ENCODE measurements at regions not wholly inside any gene's neighbourhood (a gene's known extent, or its start where the extent isn't known, plus 50 kb on each side); places are given as distances from the start of the nearest gene placed in this dataset.

DNA sequence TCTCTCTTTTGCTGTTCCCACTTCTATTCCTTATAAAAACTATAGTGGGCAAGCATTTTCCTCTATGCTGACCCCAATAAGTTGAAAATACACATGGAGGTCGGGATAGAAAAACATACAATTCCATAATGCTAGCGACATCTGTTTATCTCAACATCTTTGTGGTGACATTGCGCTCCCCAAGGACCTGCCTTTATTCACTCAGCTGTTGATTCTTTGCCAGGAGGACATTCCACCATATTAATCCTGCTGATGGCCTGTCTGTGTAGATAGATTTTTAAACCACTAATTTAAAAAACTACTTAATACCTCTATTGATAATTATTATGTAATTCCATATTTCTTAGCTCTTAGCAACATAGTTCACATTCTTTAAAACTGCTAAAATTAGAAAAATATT lies 555.3 kb upstream of the MAP3K7 start:
- Histone ChIP-seq H3K4me3 (ENCODE audit: low read length) (no peak overlapping the region), H3K4me1 (ENCODE audit: control insufficient read depth, insufficient read depth, low read length) (no peaks in the 10 kb centered on the region), H3K9me3 (ENCODE audit: control insufficient read depth, low read length) (no peaks in the 10 kb centered on the region), H3K27me3 (ENCODE audit: control insufficient read depth, insufficient read depth) (no peaks in the 10 kb centered on the region), H3K27ac (ENCODE audit: low read length) (no peak overlapping the region)
- WGBS, result 77% methylated on average over 3 of the region's 3 CpGs
- intact Hi-C loops (cut with DNase I), result no loop called here
- ATAC-seq (no peak), DNase-seq (no peak)

DNA sequence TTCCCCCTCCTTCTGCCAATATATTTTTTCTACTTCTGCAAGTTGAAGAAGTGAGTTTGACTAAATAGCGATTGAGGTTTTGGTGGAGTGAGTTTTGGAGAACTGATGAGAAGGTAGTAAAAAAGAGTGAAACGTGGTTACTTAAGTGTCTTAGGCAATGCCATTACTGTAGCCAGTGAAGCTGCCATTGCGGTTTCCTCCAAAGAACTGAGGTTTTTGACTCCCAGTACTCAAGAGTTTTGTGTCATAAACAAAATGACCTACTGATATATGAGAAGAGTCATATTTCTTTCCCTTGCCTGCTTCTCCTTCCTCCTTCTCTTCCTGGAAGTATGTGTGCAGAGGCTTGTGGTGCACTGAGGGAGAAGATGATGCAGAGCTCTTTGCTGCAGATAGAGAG lies 554.5 kb upstream of the MAP3K7 start:
- WGBS, result 88% methylated on average over 3 of the region's 3 CpGs
- intact Hi-C loops (cut with DNase I), result no loop called here
- Histone ChIP-seq H3K4me1 (ENCODE audit: control insufficient read depth, insufficient read depth, low read length) (no peaks in the 10 kb centered on the region), H3K27ac (ENCODE audit: low read length) (no peak overlapping the region), H3K9me3 (ENCODE audit: control insufficient read depth, low read length) (no peaks in the 10 kb centered on the region), H3K27me3 (ENCODE audit: control insufficient read depth, insufficient read depth) (no peaks in the 10 kb centered on the region), H3K4me3 (ENCODE audit: low read length) (no peak overlapping the region)
- ATAC-seq (no peak), DNase-seq (no peak)

DNA sequence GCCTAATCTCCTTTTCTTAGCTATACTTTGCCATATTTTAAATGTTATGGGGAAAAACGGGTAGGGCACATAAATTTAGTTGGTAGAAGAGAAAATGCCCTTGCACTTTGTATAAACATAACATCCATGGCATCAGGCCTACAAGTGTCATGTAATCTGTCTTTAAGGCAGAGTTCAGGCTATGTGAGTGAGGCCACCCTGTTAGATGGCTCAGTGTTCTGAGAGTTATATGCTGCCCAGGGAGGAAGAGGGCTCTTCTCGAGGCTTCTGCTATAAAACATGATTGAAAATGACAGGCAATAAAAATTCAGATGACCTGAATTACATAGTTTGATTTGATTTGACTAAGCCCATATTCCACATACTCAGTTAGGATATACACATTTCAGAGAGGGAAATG lies 553.6 kb upstream of the MAP3K7 start:
- no peak for ATAC-seq
- WGBS, result 54% methylated on average over 2 of the region's 2 CpGs

DNA sequence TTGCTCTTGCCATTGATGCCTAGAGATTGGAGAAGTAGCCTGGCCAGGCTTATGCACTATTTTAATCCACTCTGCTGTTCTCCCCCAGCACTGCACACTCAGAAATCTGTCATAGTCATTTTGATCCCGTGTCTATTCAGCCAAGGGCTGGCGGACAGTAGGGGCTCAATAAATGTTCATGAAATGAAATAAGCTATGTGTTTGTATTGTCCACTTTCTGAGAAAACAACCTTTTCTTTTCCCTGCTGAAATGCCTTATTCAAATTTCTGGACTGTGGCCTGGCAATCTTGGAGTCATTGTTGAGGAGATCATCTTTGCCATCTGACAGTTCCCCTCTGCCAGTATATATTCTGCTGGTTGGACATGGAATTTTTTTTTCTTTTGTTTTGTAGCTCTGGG lies 550.4 kb upstream of the MAP3K7 start:
- H3K4me3 ChIP-seq (ENCODE audit: low read length), result no peak overlapping the region
- H3K9me3 ChIP-seq (ENCODE audit: control insufficient read depth, low read length), result no peaks in the 10 kb centered on the region
- no peak for DNase-seq
- H3K27ac ChIP-seq (ENCODE audit: low read length), result no peak overlapping the region
- no peaks in the 10 kb centered on the region for H3K27me3 ChIP-seq (ENCODE audit: control insufficient read depth, insufficient read depth)
- intact Hi-C loops (cut with DNase I), result no loop called here
- H3K4me1 ChIP-seq (ENCODE audit: control insufficient read depth, insufficient read depth, low read length), result no peaks in the 10 kb centered on the region
- ATAC-seq, result no peak
- 95% methylated on average over 2 of the region's 2 CpGs for WGBS

More for the DNA sequence above, 553.6 kb upstream of the MAP3K7 start:
- Histone ChIP-seq H3K27me3 (ENCODE audit: control insufficient read depth, insufficient read depth) (no peaks in the 10 kb centered on the region), H3K27ac (ENCODE audit: low read length) (no peak overlapping the region), H3K4me3 (ENCODE audit: low read length) (no peak overlapping the region), H3K9me3 (ENCODE audit: control insufficient read depth, low read length) (no peaks in the 10 kb centered on the region), H3K4me1 (ENCODE audit: control insufficient read depth, insufficient read depth, low read length) (no peaks in the 10 kb centered on the region)
- DNase-seq, result no peak
- intact Hi-C loops (cut with DNase I), result no loop called here

DNA sequence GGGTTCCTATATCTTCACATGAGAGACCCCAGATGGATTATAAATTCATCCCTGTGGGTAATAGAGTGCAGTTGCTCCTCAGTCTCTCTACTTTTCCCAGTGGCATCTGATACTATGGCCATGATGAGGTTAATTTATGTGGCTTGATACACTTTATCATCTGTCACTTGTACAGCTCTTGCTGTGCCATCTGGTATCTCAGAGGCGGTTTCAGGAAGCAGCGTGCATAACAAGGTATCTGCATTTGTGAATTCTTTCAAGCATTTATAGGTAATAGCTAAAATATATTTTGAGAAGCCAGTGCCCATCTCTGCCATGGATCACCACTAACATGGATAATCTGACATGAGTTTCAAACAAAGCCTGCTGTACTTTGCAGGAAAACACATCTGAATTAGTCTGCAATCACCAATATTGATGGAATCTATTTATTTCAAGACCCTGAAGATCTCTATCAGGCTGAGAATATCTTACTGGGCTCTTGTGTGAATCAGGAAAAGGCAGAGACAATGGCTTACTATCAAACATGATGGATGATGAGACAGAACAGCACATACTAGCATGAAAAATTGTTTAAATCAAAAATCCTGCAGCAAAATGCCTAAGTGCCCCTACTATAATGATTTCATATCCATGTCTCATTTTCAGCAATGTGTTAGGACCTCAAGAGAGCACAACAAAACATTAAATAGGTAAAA lies 548.7 kb upstream of the MAP3K7 start:
- WGBS, result 71% methylated on average over 2 of the region's 2 CpGs
- no peak overlapping the region for H3K4me3 ChIP-seq (ENCODE audit: low read length)
- no peaks in the 10 kb centered on the region for H3K9me3 ChIP-seq (ENCODE audit: control insufficient read depth, low read length)
- intact Hi-C loops (cut with DNase I), result no loop called here
- H3K27me3 ChIP-seq (ENCODE audit: control insufficient read depth, insufficient read depth), result no peaks in the 10 kb centered on the region
- ATAC-seq, result no peak
- no peak overlapping the region for H3K27ac ChIP-seq (ENCODE audit: low read length)
- H3K4me1 ChIP-seq (ENCODE audit: control insufficient read depth, insufficient read depth, low read length), result no peaks in the 10 kb centered on the region
- DNase-seq, result no peak

DNA sequence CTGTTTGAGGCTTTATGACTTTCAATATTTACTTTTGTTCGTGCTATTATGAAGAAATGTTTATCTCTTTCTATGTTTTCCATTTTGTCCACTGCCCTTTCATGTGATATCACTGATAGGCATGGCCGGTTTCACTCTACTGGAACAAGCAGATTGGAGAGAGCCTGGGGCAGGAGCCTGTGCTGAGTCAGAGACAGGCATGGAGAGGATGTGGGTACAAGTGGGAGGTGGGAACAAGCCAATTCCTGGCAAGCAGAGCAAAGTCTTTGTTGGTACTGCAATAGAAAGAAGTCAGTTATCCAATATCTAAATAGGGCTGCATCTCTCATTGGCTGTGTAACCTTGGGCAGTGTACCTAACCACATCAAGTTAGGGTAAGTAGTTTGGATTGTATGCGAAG lies 545.6 kb upstream of the MAP3K7 start:
- Histone ChIP-seq H3K27me3 (ENCODE audit: control insufficient read depth, insufficient read depth) (no peaks in the 10 kb centered on the region), H3K4me1 (ENCODE audit: control insufficient read depth, insufficient read depth, low read length) (no peaks in the 10 kb centered on the region), H3K9me3 (ENCODE audit: control insufficient read depth, low read length) (no peaks in the 10 kb centered on the region), H3K27ac (ENCODE audit: low read length) (no peak overlapping the region), H3K4me3 (ENCODE audit: low read length) (no peak overlapping the region)
- WGBS, result 81% methylated on average over 3 of the region's 3 CpGs
- intact Hi-C loops (cut with DNase I), result no loop called here
- DNase-seq (no peak), ATAC-seq (no peak)

DNA sequence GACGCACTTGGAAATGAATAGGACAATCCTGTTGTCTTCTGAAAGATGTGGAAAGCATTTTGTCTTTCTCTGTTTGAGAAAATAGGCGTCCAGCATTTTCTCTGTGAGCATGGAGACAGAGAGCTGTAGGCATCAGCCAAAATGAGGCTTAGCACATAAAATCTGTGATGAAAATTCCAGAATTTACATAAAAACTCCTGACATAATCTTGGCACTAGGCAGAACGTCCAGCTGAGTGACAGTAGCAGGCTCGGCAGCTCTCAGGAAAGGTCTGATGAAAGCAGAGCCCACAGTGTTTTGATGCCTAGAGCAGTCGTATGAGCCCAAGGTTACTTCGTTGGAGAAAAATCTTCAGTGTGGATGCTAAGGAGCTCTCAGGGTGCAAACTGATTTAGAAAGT lies 543.3 kb upstream of the MAP3K7 start:
- DNase-seq (no peak), ATAC-seq (no peak)
- Histone ChIP-seq H3K9me3 (ENCODE audit: control insufficient read depth, low read length) (no peaks in the 10 kb centered on the region), H3K4me1 (ENCODE audit: control insufficient read depth, insufficient read depth, low read length) (no peaks in the 10 kb centered on the region), H3K27me3 (ENCODE audit: control insufficient read depth, insufficient read depth) (no peaks in the 10 kb centered on the region), H3K4me3 (ENCODE audit: low read length) (no peak overlapping the region), H3K27ac (ENCODE audit: low read length) (no peak overlapping the region)
- WGBS, result 55% methylated on average over 6 of the region's 6 CpGs
- intact Hi-C loops (cut with DNase I), result no loop called here

DNA sequence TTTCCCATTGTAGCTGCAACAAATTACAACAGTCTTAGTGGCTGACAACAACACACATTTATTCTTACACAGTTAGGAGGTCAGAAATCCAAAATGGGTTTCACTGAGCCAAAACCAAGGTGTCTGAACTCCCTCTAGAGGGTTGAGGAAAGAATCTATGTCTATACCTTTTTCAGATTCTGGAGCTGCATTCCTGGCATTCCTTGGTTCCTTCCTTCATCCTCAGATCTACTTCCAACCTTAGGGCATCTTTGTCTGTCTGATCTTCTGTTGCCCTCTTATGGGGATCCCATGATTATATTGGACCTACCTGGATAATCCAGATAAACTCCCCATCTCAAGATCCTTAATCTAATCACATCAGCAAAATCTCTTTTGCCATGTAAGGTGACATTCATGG lies 540.9 kb upstream of the MAP3K7 start:
- ATAC-seq (no peak), DNase-seq (no peak)
- H3K9me3 ChIP-seq (ENCODE audit: control insufficient read depth, low read length), result no peaks in the 10 kb centered on the region
- no peaks in the 10 kb centered on the region for H3K27me3 ChIP-seq (ENCODE audit: control insufficient read depth, insufficient read depth)
- H3K27ac ChIP-seq (ENCODE audit: low read length), result no peak overlapping the region
- no peaks in the 10 kb centered on the region for H3K4me1 ChIP-seq (ENCODE audit: control insufficient read depth, insufficient read depth, low read length)
- no peak overlapping the region for H3K4me3 ChIP-seq (ENCODE audit: low read length)
- intact Hi-C loops (cut with DNase I), result no loop called here

DNA sequence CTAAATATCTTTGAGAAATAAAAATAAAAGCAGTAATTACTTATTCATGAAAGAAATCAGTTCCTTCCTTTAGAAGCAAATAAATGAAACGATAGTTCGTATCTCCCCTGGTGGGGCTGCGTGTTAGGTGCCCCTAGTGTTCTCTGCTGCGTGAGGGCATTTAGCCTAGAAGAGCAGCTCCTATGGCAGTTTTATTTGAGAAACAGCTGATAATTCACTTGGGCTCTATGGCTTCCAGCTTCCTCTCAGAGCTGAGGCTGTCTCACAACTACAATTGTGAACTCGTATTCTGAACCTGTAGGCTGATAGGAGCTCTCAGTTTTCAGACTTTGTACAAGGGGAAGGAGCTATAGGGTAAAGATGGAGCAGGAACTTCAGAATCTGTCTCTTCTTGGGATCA lies 540.0 kb upstream of the MAP3K7 start:
- no peak overlapping the region for H3K27ac ChIP-seq (ENCODE audit: low read length)
- 91% methylated on average over 5 of the region's 5 CpGs for WGBS
- H3K27me3 ChIP-seq (ENCODE audit: control insufficient read depth, insufficient read depth), result no peaks in the 10 kb centered on the region
- no peaks in the 10 kb centered on the region for H3K4me1 ChIP-seq (ENCODE audit: control insufficient read depth, insufficient read depth, low read length)
- H3K9me3 ChIP-seq (ENCODE audit: control insufficient read depth, low read length), result no peaks in the 10 kb centered on the region
- intact Hi-C loops (cut with DNase I), result no loop called here
- no peak for DNase-seq
- H3K4me3 ChIP-seq (ENCODE audit: low read length), result no peak overlapping the region
- no peak for ATAC-seq

DNA sequence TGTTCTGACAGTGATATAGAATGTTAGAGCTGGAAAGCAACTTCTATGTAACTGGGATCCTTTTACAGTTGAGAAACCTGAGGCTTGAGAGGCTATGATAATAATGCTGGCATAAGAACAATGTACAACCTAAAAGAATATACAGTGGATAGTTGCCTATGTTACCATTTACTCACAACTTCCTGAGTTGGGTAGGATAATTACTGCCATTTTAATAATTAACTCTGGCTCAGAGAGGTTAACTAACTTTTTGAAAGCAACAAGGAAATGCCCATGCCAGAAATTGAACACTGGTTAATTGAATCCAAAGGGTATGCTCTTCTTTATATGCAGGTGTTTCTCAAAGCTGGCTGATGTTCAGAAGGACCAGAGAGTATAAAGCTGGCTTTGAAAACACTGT lies 530.7 kb upstream of the MAP3K7 start:
- H3K4me1 ChIP-seq (ENCODE audit: control insufficient read depth, insufficient read depth, low read length), result no peaks in the 10 kb centered on the region
- no peak overlapping the region for H3K27ac ChIP-seq (ENCODE audit: low read length)
- intact Hi-C loops (cut with DNase I), result no loop called here
- H3K9me3 ChIP-seq (ENCODE audit: control insufficient read depth, low read length), result no peaks in the 10 kb centered on the region
- no peaks in the 10 kb centered on the region for H3K27me3 ChIP-seq (ENCODE audit: control insufficient read depth, insufficient read depth)
- ATAC-seq (no peak), DNase-seq (no peak)
- H3K4me3 ChIP-seq (ENCODE audit: low read length), result no peak overlapping the region

DNA sequence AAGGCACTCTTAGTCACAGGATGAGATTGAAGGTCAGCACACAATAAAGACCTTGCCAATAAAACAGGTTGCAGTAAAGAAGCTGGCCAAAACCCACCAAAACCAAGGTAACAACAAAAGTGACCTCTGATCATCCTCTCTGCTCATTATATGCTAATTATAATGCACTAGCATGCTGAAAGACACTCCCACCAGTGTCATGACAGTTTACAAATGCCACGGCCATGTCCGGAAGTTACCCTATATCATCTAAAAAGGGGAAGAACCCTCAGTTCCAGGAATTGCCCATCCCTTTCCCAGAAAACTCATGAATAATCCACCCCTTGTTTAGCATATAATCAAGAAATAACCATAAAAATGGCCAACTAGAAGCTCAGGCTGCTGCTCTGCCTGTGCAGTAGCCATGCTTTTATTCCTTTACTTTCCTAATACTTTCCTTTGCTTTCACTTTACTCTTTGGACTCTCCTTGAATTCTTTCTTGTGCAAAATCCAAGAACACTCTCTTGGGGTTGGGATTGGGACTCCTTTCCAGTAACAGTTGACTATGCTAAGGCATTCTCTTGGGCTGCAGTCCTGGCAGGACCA lies 527.3 kb upstream of the MAP3K7 start:
- no peak overlapping the region for H3K4me3 ChIP-seq (ENCODE audit: low read length)
- H3K9me3 ChIP-seq (ENCODE audit: control insufficient read depth, low read length), result no peaks in the 10 kb centered on the region
- no peaks in the 10 kb centered on the region for H3K4me1 ChIP-seq (ENCODE audit: control insufficient read depth, insufficient read depth, low read length)
- DNase-seq (no peak), ATAC-seq (no peak)
- H3K27ac ChIP-seq (ENCODE audit: low read length), result no peak overlapping the region
- H3K27me3 ChIP-seq (ENCODE audit: control insufficient read depth, insufficient read depth), result no peaks in the 10 kb centered on the region
- WGBS, result 84% methylated on average over 2 of the region's 2 CpGs
- intact Hi-C loops (cut with DNase I), result no loop called here

DNA sequence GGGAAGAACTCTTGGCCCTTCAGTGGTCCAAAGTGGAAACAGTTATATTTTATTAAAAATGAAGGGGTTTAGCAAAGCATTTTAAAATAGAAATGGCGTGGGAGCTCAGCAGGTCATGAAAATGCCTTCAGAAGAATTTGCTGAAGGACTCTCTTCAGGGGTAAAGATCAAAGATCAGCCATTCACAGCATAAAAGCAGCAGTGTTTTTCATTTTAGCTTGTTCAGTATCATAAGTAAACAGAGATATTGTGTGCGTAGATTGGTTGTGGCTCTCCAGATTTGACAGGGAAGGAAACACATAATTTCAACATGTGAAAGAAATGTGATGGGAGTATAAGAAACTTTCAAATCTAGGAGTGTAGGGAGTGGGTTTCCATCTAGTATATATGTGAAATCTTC lies 519.2 kb upstream of the MAP3K7 start:
- DNase-seq, result no peak
- no peaks in the 10 kb centered on the region for H3K4me1 ChIP-seq (ENCODE audit: control insufficient read depth, insufficient read depth, low read length)
- H3K27ac ChIP-seq (ENCODE audit: low read length), result no peak overlapping the region
- intact Hi-C loops (cut with DNase I), result no loop called here
- no peak overlapping the region for H3K4me3 ChIP-seq (ENCODE audit: low read length)
- H3K9me3 ChIP-seq (ENCODE audit: control insufficient read depth, low read length), result no peaks in the 10 kb centered on the region
- H3K27me3 ChIP-seq (ENCODE audit: control insufficient read depth, insufficient read depth), result no peaks in the 10 kb centered on the region
- no peak for ATAC-seq
- 58% methylated on average over 2 of the region's 2 CpGs for WGBS
